GM19468 (cell line): ENCODE measurements at regions not wholly inside any gene's neighbourhood (a gene's known extent, or its start where the extent isn't known, plus 50 kb on each side); places are given as distances from the start of the nearest gene placed in this dataset.
"Not testable (repeated sequence)": the region's sequence is repeated elsewhere in the genome, so short reads cannot be mapped to it uniquely, and the experiment has no call there.

Experiments
- ATAC-seq: cut with Tn5 transposase; IDR thresholded peaks from one replicate; pipeline ENCODE4 v1.9.1; 2021; ENCODE audit warnings: mild to moderate bottlenecking, moderate library complexity, moderate number of reproducible peaks; ENCODE audit not compliant: unreplicated experiment; ENCODE audit errors: extremely low read depth

- ATAC-seq = no peak
Observed at GRCh38 chr2:57210855-57211254, 835.8 kb upstream of the VRK2 start.

GRCh38 chr2:57217013-57217412 lies 829.6 kb upstream of the VRK2 start:
- no peak for ATAC-seq

- no peak for ATAC-seq
Observed at GRCh38 chr2:57218206-57218605, 828.4 kb upstream of the VRK2 start.

- not testable (repeated sequence) for ATAC-seq
Observed at GRCh38 chr2:57229706-57230105, 816.9 kb upstream of the VRK2 start.

GRCh38 chr2:57232341-57232740 lies 814.3 kb upstream of the VRK2 start:
- ATAC-seq = not testable (repeated sequence)

- ATAC-seq = not testable (repeated sequence)
Observed at GRCh38 chr2:57251495-57251894, 795.1 kb upstream of the VRK2 start.

GRCh38 chr2:57276408-57276807 lies 770.2 kb upstream of the VRK2 start:
- ATAC-seq = not testable (repeated sequence)

GRCh38 chr2:57278451-57278850 lies 768.2 kb upstream of the VRK2 start:
- ATAC-seq = no peak

GRCh38 chr2:57291209-57291608 lies 755.4 kb upstream of the VRK2 start:
- ATAC-seq = no peak

GRCh38 chr2:57296795-57297517 lies 749.6 kb upstream of the VRK2 start:
- ATAC-seq = no peak

- no peak for ATAC-seq
Observed at GRCh38 chr2:57313678-57314077, 732.9 kb upstream of the VRK2 start.

GRCh38 chr2:57314682-57315081 lies 731.9 kb upstream of the VRK2 start:
- no peak for ATAC-seq

GRCh38 chr2:57330447-57330846 lies 716.2 kb upstream of the VRK2 start:
- no peak for ATAC-seq

- ATAC-seq = no peak
Observed at GRCh38 chr2:57333221-57333620, 713.4 kb upstream of the VRK2 start.

- ATAC-seq = no peak
Observed at GRCh38 chr2:57343391-57344006, 703.1 kb upstream of the VRK2 start.

GRCh38 chr2:57368190-57368589 lies 678.4 kb upstream of the VRK2 start:
- no peak for ATAC-seq

GRCh38 chr2:57370882-57371585 lies 675.6 kb upstream of the VRK2 start:
- ATAC-seq = no peak

- ATAC-seq = no peak
Observed at GRCh38 chr2:57372237-57372984, 674.2 kb upstream of the VRK2 start.

GRCh38 chr2:57373530-57373929 lies 673.1 kb upstream of the VRK2 start:
- ATAC-seq = no peak

- ATAC-seq = no peak
Observed at GRCh38 chr2:57376985-57377384, 669.6 kb upstream of the VRK2 start.

- ATAC-seq = no peak
Observed at GRCh38 chr2:57386305-57386704, 660.3 kb upstream of the VRK2 start.
